Epithelial cell of proximal tubule (primary cell): ENCODE measurements at regions not wholly inside any gene's neighbourhood (a gene's known extent, or its start where the extent isn't known, plus 50 kb on each side); places are given as distances from the start of the nearest gene placed in this dataset.
"Not testable (repeated sequence)": the region's sequence is repeated elsewhere in the genome, so short reads cannot be mapped to it uniquely, and the experiment has no call there.

Experiments
- DNase-seq: peaks from one replicate; pipeline ENCODE4 v3.0.0-alpha.2; 2011; ENCODE audit warnings: low read depth
- H3K4me3 ChIP-seq: 2 replicates; pipeline ENCODE4 v1.5.1; 2011; ENCODE audit warnings: low read depth, mild to moderate bottlenecking, low read length
- CTCF ChIP-seq: conservative IDR thresholded peaks from 2 replicates; pipeline ENCODE4 v1.5.1; 2012; ENCODE audit warnings: low read depth, mild to moderate bottlenecking, low read length

DNA sequence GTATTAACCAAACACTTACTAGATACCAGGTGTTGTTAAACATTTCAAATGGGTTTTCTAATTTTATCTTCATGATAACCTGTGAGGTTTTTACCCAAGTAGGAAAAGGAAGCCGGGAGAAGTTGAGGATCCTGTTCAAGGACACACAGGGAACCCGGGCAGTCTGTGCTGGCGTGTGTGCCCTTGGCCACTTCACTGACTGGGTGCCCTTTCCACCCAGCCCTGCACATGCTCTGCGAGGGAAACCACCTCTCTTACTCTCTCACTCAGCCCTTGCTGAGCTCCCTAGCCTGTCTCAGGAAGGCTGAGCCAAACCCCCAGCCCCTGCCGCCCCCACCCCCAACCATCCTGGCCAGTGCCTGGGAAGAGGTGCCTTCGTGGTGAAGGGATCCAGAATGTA lies 51.8 kb downstream of the TEX44 start:
- no peak overlapping the region for H3K4me3 ChIP-seq
- DNase-seq = no peak

GRCh38 chr2:231646476-231646875 lies 53.8 kb downstream of the TEX44 start:
- H3K4me3 ChIP-seq = no peak overlapping the region
- DNase-seq = no peak
- TF ChIP-seq CTCF = no peak

More for the DNA sequence above, 51.8 kb downstream of the TEX44 start:
- no peak for TF ChIP-seq CTCF

DNA sequence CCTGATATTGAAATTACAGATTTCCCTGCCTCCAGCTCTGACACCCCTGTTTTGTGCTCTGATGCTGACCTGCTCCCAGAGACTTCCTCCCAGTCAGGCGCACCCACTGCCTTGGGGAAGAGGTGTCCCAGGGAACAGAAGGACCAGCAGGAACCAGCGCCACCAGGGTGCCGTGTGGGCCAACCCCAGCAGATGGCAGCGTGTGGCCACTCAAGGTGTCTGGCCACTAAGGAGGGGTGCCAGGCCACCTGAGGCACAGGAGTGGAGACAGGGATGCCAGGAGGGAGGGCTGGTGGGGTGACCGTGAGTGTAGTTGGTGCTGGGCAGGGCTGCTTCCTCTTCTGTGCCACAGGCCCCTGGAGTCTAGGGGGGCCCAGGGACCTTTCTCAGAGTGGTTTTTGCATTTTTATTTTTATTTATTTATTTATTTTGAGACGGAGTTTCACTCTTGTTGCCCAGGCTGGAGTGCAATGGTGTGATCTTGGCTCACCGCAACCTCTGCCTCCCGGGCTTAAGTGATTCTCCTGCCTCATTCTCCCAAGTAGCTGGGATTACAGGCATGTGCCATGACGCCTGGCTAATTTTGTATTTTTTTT lies 56.0 kb downstream of the TEX44 start:
- TF ChIP-seq CTCF = peak; percentile 74
- no peak overlapping the region for H3K4me3 ChIP-seq
- no peak for DNase-seq

- not testable (repeated sequence) for DNase-seq, H3K4me3 ChIP-seq
These were observed 56.8 kb upstream of the PTMA start for GRCh38 chr2:231651561-231651960.

DNA sequence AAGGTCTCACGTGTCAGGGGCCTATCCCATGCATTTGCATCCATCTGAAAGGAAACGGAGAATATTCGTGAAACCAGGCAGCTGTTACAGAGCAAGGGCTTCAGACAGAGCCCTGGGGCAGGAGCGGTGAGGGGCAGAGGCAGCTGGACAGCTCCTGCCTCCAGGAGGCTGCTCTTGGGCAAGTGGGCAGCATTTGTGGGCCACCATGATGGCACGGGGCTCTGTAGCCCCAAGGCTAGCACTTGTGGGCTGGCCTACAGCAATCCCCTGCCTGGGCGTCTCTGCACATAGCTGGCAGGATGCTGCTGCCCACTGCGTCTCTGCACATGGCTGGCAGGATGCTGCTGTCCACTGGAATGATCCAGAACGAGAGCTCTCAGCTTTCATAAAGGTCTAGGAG lies 52.8 kb upstream of the PTMA start:
- H3K4me3 ChIP-seq = no peak overlapping the region
- no peak for DNase-seq
- no peak for TF ChIP-seq CTCF

- no peak for DNase-seq
- H3K4me3 ChIP-seq = no peak overlapping the region
- TF ChIP-seq CTCF = no peak
These were observed 52.4 kb upstream of the PTMA start for GRCh38 chr2:231655894-231656293.
